H9 (cell line): ENCODE measurements at regions not wholly inside any gene's neighbourhood (a gene's known extent, or its start where the extent isn't known, plus 50 kb on each side); places are given as distances from the start of the nearest gene placed in this dataset.

Source experiments
- DNase-seq: peaks from one replicate; pipeline ENCODE4 v3.0.0-alpha.2; 2017
- H2AFZ ChIP-seq: one replicate; pipeline ENCODE4 v1.6.1; 2013; ENCODE audit warnings: mild to moderate bottlenecking, low read length, control low read depth, moderate library complexity
- H2AK5ac ChIP-seq: 2 replicates; pipeline ENCODE4 v1.6.1; 2013; ENCODE audit warnings: low read length, control low read depth, mixed read lengths; ENCODE audit not compliant: insufficient read length
- H2BK120ac ChIP-seq: one replicate; pipeline ENCODE4 v1.6.1; 2013; ENCODE audit warnings: low read depth, mild to moderate bottlenecking, low read length, control low read depth, inconsistent platforms; ENCODE audit not compliant: poor library complexity, severe bottlenecking
- H2BK12ac ChIP-seq: 2 replicates; pipeline ENCODE4 v1.6.1; 2013; ENCODE audit warnings: low read length, control low read depth, mixed read lengths, low read depth; ENCODE audit not compliant: insufficient read length
- H2BK15ac ChIP-seq: 2 replicates; pipeline ENCODE4 v1.6.1; 2013; ENCODE audit warnings: low read depth, low read length, control low read depth
- H2BK20ac ChIP-seq: one replicate; pipeline ENCODE4 v1.6.1; 2013; ENCODE audit warnings: low read depth, mild to moderate bottlenecking, low read length, control low read depth, inconsistent platforms; ENCODE audit not compliant: poor library complexity, severe bottlenecking
- H2BK5ac ChIP-seq: 2 replicates; pipeline ENCODE4 v1.6.1; 2013; ENCODE audit warnings: low read length, control low read depth, mixed read lengths; ENCODE audit not compliant: insufficient read length
- H3K14ac ChIP-seq: 2 replicates; pipeline ENCODE4 v1.6.1; 2013; ENCODE audit warnings: low read length, control low read depth; ENCODE audit not compliant: insufficient read depth
- H3K18ac ChIP-seq: 2 replicates; pipeline ENCODE4 v1.6.1; 2013; ENCODE audit warnings: low read depth, mild to moderate bottlenecking, mixed read lengths, low read length, control low read depth; ENCODE audit not compliant: insufficient read length
- H3K23ac ChIP-seq: 2 replicates; pipeline ENCODE4 v1.6.1; 2013; ENCODE audit warnings: low read length, control low read depth, mixed read lengths, low read depth; ENCODE audit not compliant: insufficient read length
- H3K23me2 ChIP-seq: 2 replicates; pipeline ENCODE4 v1.6.1; 2013; ENCODE audit warnings: low read depth, mild to moderate bottlenecking, mixed read lengths, low read length, control low read depth; ENCODE audit not compliant: insufficient read length, poor library complexity, severe bottlenecking
- H3K27ac ChIP-seq: 2 replicates; pipeline ENCODE4 v1.5.1; 2013; ENCODE audit warnings: low read length, control low read depth, mixed read lengths, low read depth; ENCODE audit not compliant: insufficient read length
- H3K27me3 ChIP-seq: 2 replicates; pipeline ENCODE4 v1.6.1; 2013; ENCODE audit warnings: low read length, control low read depth, inconsistent platforms; ENCODE audit not compliant: insufficient read depth
- H3K4ac ChIP-seq: 2 replicates; pipeline ENCODE4 v1.6.1; 2013; ENCODE audit warnings: low read depth, mild to moderate bottlenecking, control low read depth, inconsistent platforms, low read length, moderate library complexity
- H3K4me1 ChIP-seq: 2 replicates; pipeline ENCODE4 v1.6.1; 2013; ENCODE audit warnings: low read length, control low read depth, inconsistent platforms; ENCODE audit not compliant: insufficient read depth
- H3K4me2 ChIP-seq: 2 replicates; pipeline ENCODE4 v1.6.1; 2013; ENCODE audit warnings: low read length, control low read depth, mixed read lengths; ENCODE audit not compliant: insufficient read length, insufficient read depth
- H3K56ac ChIP-seq: 2 replicates; pipeline ENCODE4 v1.6.1; 2013; ENCODE audit warnings: low read depth, mild to moderate bottlenecking, mixed read lengths, low read length, control low read depth; ENCODE audit not compliant: insufficient read length
- H3K79me1 ChIP-seq: 2 replicates; pipeline ENCODE4 v1.6.1; 2013; ENCODE audit warnings: low read depth, mild to moderate bottlenecking, moderate library complexity, low read length, control low read depth, inconsistent platforms; ENCODE audit not compliant: insufficient read depth, poor library complexity, severe bottlenecking
- H3K79me2 ChIP-seq: 2 replicates; pipeline ENCODE4 v1.6.1; 2013; ENCODE audit warnings: low read length, control low read depth, inconsistent platforms; ENCODE audit not compliant: insufficient read depth
- H3K9ac ChIP-seq: 2 replicates; pipeline ENCODE4 v1.6.1; 2013; ENCODE audit warnings: low read length, control low read depth, mixed read lengths; ENCODE audit not compliant: insufficient read length; ENCODE audit errors: extremely low read depth
- H3K9me3 ChIP-seq: one replicate; pipeline ENCODE4 v1.6.1; 2013; ENCODE audit warnings: low read depth, low read length, inconsistent platforms; ENCODE audit not compliant: control insufficient read depth
- H3T11ph ChIP-seq: one replicate; pipeline ENCODE4 v1.6.1; 2013; ENCODE audit warnings: mild to moderate bottlenecking, low read length, control low read depth, inconsistent platforms
- H4K20me1 ChIP-seq: one replicate; pipeline ENCODE4 v1.6.1; 2013; ENCODE audit not compliant: control insufficient read depth, insufficient read length, insufficient read depth
- H4K5ac ChIP-seq: 2 replicates; pipeline ENCODE4 v1.6.1; 2013; ENCODE audit warnings: low read depth, mild to moderate bottlenecking, mixed read lengths, low read length, control low read depth; ENCODE audit not compliant: insufficient read length
- H4K8ac ChIP-seq: replicated peaks from 2 replicates; pipeline ENCODE4 v1.6.1; 2013; ENCODE audit warnings: low read length, control low read depth, mixed read lengths, low read depth; ENCODE audit not compliant: insufficient read length
- H4K91ac ChIP-seq: 2 replicates; pipeline ENCODE4 v1.6.1; 2013; ENCODE audit warnings: low read depth, mild to moderate bottlenecking, moderate library complexity, mixed read lengths, low read length, control low read depth; ENCODE audit not compliant: insufficient read length
- H3K27ac Mint-ChIP-seq, 3 experiments: 2 replicates in 2 of 3; 3 replicates in 1 of 3; pipeline ENCODE4 v1.8.0; 2020 to 2021; ENCODE audit warnings: mixed read lengths in 3 of 3, mild to moderate bottlenecking in 1 of 3, moderate library complexity in 1 of 3
- H3K27me3 Mint-ChIP-seq: 2 replicates; pipeline ENCODE4 v1.8.0; 2021; ENCODE audit warnings: low read depth, mild to moderate bottlenecking, moderate library complexity, mixed read lengths
- H3K36me3 Mint-ChIP-seq, 3 experiments: 2 replicates in 2 of 3; 3 replicates in 1 of 3; pipeline ENCODE4 v1.8.0; 2020 to 2021; ENCODE audit warnings: low read depth in 3 of 3, mixed read lengths in 3 of 3; ENCODE audit not compliant: insufficient read depth in 1 of 3
- H3K4me1 Mint-ChIP-seq, 2 experiments: 2 replicates each; pipeline ENCODE4 v1.8.0; 2020; ENCODE audit warnings: mixed read lengths in 2 of 2
- H3K4me3 Mint-ChIP-seq, 2 experiments: 2 replicates in 1 of 2; 3 replicates in 1 of 2; pipeline ENCODE4 v1.8.0; 2020 to 2021; ENCODE audit warnings: mild to moderate bottlenecking in 2 of 2, mixed read lengths in 2 of 2, moderate library complexity in 1 of 2
- H3K9me3 Mint-ChIP-seq, 2 experiments: 2 replicates in 1 of 2; 3 replicates in 1 of 2; pipeline ENCODE4 v1.8.0; 2020; ENCODE audit warnings: mild to moderate bottlenecking in 2 of 2, mixed read lengths in 2 of 2, moderate library complexity in 1 of 2
- CTCF ChIP-seq: fragments of 200-600 bp; sonication (generic); conservative IDR thresholded peaks from 3 replicates; pipeline ENCODE4 v1.8.0; 2021; ENCODE audit warnings: antibody characterized with exemption, mild to moderate bottlenecking

DNA sequence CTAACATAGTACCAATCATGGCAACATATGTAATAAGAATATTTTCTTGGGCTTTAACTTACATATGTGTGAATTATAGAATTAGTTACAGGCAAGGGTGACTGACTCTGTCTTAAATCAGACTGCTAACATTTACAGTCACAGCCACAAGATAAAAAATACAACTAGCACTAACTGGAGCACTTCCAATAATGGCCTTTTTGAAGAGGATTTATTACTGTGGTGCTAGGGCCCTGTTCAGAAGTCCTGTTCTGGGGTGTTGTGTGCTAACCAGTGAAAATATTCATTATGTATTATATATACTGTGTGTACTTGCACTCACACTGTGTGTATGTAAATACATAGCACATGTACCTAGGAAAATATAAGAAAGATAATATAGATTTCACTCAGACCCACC lies 1611.2 kb downstream of the PCDH18 start:
- Histone ChIP-seq H3K79me1 (no peaks in the 10 kb centered on the region), H3K23me2 (no peaks in the 10 kb centered on the region)
- no peaks in the 10 kb centered on the region for H3K36me3 Mint-ChIP-seq

More for the DNA sequence above, 1611.2 kb downstream of the PCDH18 start:
- Histone ChIP-seq H3K9me3 (no peaks in the 10 kb centered on the region), H3K18ac (no peak overlapping the region), H2BK20ac (no peak overlapping the region), H4K8ac (no peak overlapping the region), H3K27ac (no peak overlapping the region), H2BK5ac (no peak overlapping the region), H3K23ac (no peak overlapping the region), H2BK12ac (no peak overlapping the region), H2BK120ac (no peak overlapping the region), H4K91ac (no peak overlapping the region), H3K9ac (no peak overlapping the region), H2BK15ac (no peak overlapping the region), H3T11ph (no peak overlapping the region), H3K79me2 (no peaks in the 10 kb centered on the region), H3K4ac (no peak overlapping the region), H2AK5ac (no peak overlapping the region), H3K56ac (no peak overlapping the region), H4K5ac (no peak overlapping the region), H4K20me1 (no peaks in the 10 kb centered on the region), H3K14ac (no peak overlapping the region), H3K27me3 (no peaks in the 10 kb centered on the region), H3K4me1 (no peaks in the 10 kb centered on the region), H2AFZ (no peak overlapping the region), H3K4me2 (no peak overlapping the region)
- H3K4me3 Mint-ChIP-seq, result no peak overlapping the region
- no peak for TF ChIP-seq CTCF
- H3K4me1 Mint-ChIP-seq, result no peaks in the 10 kb centered on the region
- H3K27me3 Mint-ChIP-seq, result no peaks in the 10 kb centered on the region
- no peaks in the 10 kb centered on the region for H3K9me3 Mint-ChIP-seq
- no peak for DNase-seq
- H3K27ac Mint-ChIP-seq, result no peak overlapping the region
